ENCODE measurements at regions not wholly inside any gene's neighbourhood (a gene's known extent, or its start where the extent isn't known, plus 50 kb on each side); places are given as distances from the start of the nearest gene placed in this dataset.
"Not testable (repeated sequence)": the region's sequence is repeated elsewhere in the genome, so short reads cannot be mapped to it uniquely, and the experiment has no call there.

GRCh38 chr6:145147981-145148749 lies 587.2 kb downstream of the EPM2A start:
- DNase-seq = peak; percentile 82

DNA sequence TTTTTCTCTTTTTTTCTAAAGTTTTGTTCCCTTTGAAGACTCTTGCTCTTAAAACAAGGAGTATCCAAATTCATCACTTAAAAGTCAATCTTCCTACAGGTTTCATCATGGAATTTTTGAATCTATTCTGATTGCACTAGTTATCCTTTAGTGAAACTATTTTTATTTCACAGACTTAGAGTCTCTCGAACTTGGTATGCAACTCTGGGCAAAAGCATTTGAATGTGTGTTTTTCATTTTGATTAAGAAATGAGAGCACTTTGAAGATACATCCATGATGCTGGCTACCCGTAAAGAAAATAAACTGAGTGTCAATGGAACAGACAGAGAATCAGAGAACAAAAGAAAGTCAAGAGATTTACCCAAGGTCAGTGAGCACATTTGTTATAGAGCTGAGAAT lies 586.5 kb downstream of the EPM2A start:
- DNase-seq = peak; percentile 15

- DNase-seq = no peak
Observed at GRCh38 chr6:145151624-145152023, 583.7 kb downstream of the EPM2A start.

- no peak for DNase-seq
Observed at GRCh38 chr6:145153495-145153894, 581.8 kb downstream of the EPM2A start.

DNA sequence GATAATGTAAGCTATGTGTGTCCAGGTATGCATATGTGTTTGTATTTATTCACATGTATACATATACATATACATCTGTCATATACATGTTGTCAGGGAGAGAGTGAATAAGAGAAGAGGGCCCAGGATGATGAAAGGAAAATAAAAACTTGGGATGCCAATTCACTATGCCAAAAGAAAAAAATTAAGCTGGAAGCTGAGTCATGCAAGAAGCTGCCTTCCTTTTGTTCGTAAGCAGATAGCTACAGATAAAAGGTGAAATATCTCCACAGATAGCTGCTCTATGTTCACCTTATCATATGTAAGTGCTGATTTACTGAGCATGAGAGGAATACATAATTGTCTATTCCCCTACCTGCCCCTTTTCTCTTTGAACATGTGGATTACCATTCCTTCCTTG lies 579.9 kb downstream of the EPM2A start:
- no peak for DNase-seq

- DNase-seq = no peak
Observed at GRCh38 chr6:145155873-145156782, 579.2 kb downstream of the EPM2A start.

- DNase-seq = not testable (repeated sequence)
Observed at GRCh38 chr6:145158636-145159035, 576.7 kb downstream of the EPM2A start.

GRCh38 chr6:145159921-145160320 lies 575.4 kb downstream of the EPM2A start:
- DNase-seq = no peak

- DNase-seq = no peak
Observed at GRCh38 chr6:145161501-145161900, 573.8 kb downstream of the EPM2A start.

- DNase-seq = no peak
Observed at GRCh38 chr6:145169726-145170224, 565.5 kb downstream of the EPM2A start.

- no peak for DNase-seq
Observed at GRCh38 chr6:145175470-145175869, 559.9 kb downstream of the EPM2A start.

GRCh38 chr6:145178391-145178790 lies 556.9 kb downstream of the EPM2A start:
- DNase-seq = no peak

GRCh38 chr6:145187491-145188206 lies 547.7 kb downstream of the EPM2A start:
- DNase-seq = no peak

GRCh38 chr6:145189836-145190235 lies 545.5 kb downstream of the EPM2A start:
- DNase-seq = peak; percentile 56

DNA sequence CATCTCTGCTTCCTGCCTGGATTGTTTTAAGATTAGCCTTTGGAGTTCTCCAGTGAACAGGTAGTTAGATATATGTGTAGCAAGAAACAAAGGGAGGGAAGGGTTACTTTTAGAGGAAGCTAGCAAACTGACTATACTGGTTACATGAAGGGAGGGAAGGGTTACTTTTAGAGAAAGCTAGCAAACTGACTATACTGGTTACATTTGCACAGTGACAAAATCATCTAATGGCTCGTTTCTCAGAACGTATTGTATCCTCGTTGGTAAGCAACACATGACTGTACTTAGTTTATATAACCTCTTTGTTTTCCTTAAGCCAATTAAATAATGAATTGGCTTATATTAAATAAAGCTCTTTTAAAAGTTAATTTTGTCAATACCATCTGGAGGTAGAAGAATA lies 540.9 kb downstream of the EPM2A start:
- DNase-seq = no peak

DNA sequence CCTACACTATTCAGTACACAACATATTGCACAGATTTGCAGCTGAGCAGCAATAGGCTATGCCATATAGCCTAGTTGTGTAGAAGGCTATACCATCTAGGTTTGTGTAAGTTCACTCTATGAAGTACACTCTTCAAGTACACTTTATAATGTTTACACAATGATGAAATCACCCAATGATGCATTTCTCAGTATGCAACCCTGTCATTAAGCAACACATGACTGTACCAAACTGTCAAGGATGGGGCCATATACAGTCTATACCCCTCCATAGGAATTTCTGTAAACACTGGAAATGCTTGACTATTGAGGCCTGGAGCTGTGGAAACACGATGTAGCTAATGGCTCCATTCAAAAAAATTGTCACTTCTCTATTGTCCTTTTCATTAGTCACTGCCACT lies 535.4 kb downstream of the EPM2A start:
- DNase-seq = peak; percentile 88

- DNase-seq = no peak
Observed at GRCh38 chr6:145204301-145204700, 531.0 kb downstream of the EPM2A start.

GRCh38 chr6:145206247-145206907 lies 528.9 kb downstream of the EPM2A start:
- no peak for DNase-seq

DNA sequence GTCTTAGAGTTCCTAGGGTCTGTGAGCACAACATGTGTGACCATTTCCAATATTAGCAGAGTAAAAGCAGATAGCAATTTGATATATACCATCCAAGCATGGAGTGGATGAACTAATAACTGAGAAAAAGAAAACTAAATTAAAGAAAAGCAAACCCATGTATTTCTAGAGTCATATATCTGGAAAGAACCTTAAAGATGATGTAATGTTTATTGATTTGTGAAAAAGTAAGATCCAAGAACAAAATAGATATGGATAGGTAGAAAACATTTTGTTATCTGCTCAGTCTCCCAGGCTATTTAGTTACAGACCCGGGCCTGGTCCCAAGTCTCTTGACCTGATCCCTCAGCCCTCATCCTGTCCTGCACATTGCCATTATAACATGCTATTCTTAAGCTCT lies 526.8 kb downstream of the EPM2A start:
- DNase-seq = no peak

DNA sequence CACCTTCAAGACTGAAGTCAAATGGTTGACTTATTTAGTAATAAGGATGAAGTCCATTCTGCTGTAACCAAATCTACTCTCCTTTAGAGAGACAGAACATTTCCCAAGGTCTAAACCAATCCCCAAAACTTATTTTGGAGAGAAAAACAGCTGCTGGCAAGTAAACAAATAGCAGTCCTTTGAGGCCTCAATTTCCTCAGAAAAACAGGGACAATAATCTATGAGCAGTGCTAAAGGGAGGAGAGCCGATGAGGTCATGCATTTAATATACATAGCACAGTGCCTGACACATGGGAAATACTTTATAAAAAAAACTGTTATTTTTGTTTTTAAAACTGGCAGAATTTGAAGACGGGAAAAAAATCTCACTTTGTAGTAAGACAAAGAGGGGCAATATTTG lies 526.0 kb downstream of the EPM2A start:
- DNase-seq = no peak

DNA sequence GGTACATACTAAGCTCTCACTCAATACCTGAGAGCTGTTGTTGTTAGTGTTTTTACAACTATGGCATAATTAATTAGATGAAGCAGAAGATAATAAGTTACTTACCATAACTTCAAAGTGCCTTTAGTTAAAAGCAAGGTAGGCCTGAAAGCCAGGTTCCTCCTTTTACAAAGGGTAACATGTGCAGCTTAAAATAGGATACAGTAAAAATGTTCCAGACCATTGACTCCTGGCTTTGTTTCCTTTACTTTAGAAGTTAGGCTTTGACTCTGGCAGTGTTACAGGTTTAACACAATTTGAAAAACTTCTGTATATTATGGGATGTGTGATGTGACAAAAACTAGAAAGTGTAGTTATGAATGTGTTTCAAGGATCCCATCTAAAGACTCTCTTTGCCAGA lies 522.5 kb downstream of the EPM2A start:
- no peak for DNase-seq

- no peak for DNase-seq
Observed at GRCh38 chr6:145213614-145214013, 521.7 kb downstream of the EPM2A start.

GRCh38 chr6:145214570-145214969 lies 520.8 kb downstream of the EPM2A start:
- peak; percentile 65 for DNase-seq

Measured in DMS53 (cell line).